ENCODE measurements at regions not wholly inside any gene's neighbourhood (a gene's known extent, or its start where the extent isn't known, plus 50 kb on each side); places are given as distances from the start of the nearest gene placed in this dataset.

DNA sequence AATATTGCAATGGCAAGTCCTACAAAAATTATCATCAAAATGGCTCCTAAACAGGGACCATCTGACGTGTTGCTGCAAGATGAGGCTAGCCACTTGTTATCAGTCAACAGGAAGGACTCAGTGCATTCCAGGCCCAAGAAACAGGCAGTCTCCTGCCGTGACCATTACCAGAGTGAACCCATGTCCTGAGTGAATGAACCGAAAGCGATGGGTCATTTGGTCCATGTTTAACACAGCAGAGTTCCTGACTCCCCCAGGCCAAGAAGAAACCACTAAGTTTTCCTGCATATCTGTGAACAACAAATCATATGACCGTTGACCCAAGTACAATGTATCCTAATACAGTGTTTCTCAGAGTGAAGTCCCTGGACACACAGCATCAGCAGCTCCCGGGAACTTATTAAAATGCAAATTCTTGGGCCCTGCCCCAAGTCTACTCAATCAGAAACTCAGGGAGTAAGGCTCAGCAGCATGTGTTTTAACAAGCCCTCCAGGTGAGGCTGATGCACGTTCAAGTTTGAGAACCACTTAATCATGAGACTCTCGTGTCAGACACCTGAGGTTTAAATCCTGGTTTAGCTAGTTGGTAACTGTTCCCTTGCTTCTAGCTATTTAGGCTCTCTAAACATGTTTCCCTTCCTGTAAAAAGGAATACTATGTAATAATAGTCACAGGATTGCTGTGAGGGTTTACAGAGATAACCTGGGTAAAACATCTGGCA, 429.4 kb upstream of the MAF start:
- no peak for DNase-seq

DNA sequence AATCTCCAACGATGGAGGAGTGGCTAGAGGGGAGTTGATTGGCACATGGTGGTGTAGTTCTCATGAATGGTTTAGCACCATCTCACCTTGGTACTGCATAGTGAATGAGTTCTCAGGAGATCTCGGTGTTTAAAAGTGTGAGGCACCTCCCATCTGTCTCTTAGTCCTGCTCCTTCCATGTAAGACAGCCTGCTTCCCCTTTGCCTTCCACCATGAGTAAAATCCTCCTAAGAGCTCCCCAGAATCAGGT, 428.8 kb upstream of the MAF start:
- no peak for DNase-seq

DNA sequence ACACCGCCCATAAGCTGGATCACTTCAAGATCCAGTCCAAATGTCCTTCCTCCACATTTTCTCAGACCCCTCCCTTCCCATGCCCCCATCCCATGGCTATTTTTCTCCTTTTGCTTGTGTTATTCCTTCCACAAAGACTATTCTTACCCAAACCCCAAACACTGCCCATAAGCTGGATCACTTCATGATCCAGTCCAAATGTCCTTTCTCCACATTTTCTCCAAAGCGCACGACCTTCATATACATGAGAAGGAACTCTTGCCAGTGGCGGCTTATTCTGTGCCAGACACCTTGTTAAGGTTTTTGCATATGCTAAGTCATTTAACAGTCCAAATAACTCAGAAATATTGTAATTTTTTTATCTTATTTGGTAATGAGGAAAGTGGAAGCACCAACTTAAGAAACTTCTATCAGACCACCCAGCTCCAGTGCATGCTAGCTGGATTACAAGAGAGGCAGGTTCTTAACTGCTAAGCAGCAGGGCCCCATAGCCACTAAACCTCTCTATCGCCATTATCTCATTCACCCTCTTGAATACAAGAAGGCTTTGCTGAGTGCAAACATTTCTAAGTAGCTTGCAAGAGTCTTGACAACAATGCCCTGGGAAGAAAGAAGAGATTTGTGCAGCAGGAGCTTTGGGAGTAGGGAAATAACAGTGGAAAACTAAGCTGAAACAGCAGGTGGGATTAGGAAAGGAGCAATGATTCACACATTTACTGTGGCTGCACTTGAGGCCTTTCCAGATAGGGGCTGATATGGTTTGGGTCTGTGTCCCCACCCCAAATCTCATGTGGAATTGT, 428.2 kb upstream of the MAF start:
- no peak for DNase-seq

DNA sequence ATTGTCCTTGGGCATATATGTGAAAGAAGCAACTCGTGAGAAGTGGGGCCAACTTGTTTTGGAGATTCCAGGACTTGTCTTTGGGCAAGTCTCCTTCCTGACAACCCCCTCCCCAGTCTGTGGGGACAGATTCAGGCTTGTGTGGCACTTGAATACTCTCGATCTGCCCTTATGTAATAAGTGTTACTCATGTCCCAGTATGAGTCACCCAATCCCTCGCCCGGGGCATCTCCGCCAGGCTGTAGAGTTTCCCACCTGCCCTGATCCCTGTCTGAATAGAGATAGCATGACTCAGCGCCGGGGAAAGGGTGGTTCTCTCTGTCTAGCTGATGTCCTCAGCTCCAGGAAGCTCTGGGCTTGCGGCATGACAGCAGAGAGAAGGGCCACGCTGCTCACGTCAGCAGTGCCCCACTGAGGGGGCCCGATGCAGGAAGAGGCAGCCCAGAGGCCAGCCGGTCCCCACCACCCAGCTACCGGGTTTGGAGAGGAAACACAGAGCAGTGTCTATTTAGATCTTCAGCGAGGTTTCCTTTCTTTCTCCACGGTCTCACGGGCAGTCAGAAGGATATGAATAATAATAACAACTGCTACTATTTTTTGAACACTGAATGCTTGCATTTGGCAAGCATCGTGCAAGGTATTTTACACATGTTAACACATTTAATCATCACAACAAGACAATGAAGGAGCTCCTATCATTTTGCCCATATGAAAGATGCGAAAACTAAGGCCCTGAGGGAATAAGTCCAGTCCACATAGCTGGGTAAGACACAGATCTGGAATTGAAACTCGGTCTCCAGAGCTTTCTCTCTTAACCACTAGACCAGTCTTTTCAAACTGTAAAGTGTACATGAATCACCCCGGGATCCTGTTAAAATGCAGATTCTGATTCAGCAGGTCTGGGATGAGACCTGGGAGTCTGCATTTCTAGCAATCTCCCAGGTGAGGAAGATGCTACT, 426.7 kb upstream of the MAF start:
- peak; percentile 1 for DNase-seq

DNA sequence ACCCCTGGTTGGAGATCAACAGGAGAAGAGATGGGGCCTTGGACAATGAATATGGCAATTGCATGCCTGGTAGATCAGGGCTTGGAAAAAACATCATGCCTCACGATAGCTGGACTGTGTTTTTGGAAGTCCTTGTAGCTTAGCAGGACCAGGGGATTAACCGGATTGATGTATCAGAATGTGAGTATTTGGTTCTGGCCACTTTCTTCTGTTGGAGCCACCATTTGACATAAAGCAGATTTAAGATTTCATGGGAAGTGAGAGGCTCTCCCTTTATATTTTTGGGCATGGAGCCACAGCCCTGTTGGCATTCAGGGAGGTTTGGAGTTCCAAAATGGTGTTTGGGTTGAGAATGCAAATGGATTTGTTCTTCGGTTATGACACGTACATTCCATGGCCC, 424.7 kb upstream of the MAF start:
- DNase-seq = no peak

DNA sequence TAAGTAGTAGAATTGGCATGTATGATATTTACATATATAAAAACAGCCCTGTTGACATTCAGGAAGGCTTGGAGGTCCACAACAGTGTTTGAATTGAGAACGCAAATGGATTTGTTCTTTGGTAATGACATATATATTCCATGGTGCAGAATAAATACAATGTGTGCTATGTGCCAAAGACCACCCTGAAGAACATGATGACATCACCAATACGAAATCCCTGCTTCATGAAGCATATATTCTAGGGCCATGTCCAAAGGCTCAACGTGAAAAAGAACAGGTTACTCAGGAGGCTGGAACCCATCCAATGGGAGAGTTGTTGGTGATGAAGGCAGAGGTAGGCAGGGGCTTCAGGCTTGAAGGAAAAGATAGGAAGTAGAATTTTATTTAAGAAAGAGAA, 423.9 kb upstream of the MAF start:
- no peak for DNase-seq

DNA sequence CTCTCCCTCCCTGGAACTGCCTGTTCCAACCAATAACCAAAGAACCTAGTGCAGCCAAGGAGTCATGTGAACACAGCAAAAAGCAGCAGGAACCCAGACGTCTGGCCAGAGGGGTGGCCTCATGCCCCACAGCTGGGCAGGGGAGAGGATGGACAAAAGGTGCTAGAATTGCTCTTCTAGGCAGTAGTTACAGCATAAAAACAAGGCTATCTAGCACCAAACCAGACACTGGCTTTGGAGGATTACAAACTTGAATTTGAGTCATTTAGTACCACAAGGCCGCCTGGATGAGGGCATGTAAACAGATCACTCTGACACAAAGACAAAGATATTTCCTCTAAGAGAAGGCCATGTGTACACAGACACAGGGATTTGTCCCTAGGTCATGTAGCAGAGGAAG, 423.3 kb upstream of the MAF start:
- DNase-seq = no peak

DNA sequence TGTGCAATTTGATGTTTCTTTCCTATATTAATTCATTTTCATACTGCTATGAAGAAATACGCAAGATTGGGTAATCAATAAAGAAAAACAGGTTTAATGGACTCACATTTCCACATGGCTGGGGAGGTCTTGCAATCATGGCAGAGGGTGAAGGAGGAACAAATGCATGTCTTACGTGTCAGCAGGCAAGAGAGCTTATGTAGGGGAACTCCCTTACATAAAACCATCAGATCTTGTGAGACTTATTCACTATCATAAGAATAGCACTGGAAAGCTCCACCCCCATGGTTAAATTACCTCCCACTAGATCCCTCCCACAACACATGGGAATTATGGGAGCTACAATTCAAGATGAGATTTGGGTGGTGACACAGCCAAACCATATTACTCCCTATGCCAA, 418.9 kb upstream of the MAF start:
- no peak for DNase-seq

DNA sequence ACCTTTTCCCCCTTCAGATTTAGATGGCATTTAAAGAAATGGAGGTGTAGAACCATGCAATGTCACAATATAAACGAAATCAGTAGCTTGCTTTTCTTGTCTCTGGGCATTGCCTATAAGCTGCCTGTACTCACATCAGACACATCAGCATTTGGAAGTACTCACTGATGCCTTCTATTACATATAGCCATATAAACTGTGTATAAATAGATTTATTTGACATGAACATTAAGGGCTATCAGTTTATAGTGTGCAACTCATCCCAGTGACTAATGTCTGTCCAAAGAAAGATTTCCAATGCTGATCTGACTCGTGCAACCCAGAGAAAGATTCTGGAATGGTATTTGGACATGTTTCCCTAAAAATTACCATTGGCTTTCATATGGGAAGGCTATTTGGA, 417.9 kb upstream of the MAF start:
- no peak for DNase-seq

DNA sequence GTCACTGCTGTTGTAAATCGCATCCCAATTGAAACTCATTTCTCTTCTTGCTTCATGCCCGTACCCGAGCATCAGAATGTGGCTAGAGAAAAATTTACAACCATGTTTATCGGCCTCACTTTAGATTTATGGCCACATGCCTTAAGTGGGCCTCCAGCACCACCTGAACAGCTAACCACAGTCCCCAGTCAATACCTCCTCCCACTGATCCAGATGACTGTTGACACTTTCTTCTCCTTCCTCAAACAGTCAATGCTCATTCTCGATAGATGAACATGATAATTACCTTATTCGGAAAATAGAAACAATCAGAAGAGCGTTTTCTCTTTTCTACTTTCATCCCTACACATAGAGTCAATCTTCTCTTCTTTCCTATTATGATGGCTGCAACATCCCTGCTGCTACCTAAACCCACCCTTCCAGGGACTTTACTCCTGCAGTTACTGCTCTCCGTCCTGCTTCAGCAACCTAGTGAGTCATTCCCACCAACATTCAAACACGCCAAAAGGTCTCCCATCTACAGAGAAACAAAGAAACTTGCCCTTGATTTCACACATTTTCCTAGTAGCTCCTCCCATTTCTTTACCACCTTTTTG, 416.3 kb upstream of the MAF start:
- no peak for DNase-seq

DNA sequence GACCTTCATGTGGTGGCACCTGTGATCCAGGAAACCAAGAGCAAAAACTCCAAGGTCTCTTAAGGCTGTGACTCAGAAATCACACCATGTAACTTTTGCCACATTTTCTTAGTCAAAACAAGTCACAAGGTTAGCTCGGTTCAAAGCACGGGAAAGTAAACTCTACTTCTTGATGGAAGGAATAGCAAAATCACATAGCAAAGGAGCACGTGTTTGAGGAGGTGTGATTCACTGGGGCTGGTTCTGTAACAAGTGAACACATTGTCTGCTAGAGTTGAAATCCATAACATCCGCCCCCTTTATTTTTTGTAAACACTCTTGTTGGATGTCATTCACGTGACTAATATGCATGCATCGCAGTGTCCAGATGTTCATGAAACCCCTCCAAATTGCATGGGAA, 415.0 kb upstream of the MAF start:
- no peak for DNase-seq

DNA sequence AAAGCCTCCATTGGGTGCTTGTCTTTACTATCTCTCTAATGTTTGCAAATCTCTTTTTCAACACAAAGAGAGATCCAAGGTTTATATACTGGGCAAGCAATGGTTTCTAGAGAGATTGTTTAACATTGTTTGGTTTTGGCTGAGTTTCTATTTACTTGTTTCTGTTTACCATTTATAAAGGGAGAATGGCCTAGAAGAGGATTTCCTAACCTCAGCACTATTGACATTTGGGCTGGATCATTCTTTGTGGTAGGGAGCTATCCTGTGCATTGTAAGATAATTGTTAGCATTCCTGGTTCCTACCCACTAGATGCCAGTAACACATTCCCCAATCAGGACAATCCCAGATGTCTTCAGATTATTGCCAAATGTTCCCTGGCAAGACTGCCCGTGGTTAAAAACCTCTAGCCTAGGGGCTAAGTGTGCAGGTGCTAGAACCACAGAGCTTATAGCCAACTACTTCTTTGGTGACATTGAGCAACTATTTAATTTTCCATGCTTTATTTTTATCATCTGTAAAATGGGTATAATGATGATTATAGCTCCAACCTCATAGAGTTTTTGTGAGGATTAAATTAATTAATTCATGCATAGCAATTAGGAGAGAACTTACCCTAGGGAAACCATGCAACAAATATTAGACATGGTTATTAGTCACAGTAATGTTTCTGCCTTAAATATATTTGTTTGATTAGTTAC, 413.9 kb upstream of the MAF start:
- DNase-seq = no peak

DNA sequence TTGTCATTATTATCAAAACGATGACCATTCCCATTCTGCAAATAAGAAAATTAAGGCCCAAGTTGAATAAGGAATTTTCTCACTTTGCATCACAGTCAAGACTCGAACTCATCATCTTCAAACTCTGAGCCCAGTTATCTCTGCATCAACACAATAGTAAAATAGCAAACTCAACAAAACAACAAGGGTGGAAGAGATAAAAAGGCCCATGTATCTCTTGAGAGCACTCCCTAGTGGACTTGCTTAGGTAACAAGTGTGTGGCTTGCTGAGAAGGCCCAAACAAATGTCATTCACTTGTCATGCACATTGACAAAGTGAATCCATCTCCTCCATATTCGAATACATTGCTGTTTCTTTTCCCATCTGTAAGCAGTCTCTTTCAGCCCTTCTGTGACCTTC, 412.0 kb upstream of the MAF start:
- no peak for DNase-seq

DNA sequence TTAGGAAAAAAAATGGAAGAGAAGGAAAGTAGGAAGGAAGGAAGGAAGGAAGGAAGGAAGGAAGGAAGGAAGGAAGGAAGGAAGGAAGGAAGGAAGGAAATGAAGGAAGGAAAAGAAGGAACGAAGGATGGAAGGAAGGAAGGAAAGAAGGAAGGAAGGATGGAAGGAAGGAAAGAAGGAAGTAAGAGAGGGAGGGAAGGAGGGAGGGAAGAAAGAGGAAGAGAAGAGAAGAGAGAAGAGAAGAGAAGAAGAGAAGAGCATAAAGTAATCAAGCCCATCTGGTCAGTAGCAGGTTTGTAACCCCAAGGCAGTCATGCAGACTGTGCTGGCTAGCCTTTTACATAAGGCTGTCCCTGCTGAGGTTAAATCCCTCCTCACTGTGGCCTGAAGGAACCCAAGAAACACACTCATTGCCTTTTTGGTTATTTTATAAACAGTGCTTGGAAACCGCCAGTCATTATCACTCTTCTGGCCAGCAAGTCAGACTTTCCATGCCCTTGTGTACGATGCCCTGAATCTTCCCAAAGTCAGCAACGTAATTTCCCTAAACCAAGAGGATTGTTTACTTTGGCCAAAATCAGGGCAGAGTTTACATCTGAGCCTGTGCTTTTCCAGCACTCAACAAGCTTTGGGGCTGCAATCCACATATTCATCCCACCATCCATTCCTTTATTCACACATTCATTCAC, 409.6 kb upstream of the MAF start:
- no peak for DNase-seq

DNA sequence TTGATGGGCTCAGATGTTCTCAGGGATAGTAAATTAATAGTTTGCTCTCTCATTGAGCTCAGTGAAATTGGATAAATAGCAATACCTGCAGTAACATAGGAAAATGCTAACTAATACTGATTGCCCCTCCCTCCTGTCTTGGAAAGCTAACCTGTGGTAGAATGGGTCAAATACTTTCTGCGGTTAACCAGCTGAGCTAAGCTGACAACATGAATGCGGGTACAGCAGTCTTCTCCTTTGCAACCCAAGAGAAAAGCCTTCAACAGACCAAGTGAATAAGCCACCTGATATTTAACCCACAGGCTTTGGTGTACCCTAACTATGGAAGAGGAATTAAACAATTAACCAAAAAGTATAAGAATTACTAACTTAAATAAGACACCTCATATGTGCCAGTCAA, 408.3 kb upstream of the MAF start:
- no peak for DNase-seq

DNA sequence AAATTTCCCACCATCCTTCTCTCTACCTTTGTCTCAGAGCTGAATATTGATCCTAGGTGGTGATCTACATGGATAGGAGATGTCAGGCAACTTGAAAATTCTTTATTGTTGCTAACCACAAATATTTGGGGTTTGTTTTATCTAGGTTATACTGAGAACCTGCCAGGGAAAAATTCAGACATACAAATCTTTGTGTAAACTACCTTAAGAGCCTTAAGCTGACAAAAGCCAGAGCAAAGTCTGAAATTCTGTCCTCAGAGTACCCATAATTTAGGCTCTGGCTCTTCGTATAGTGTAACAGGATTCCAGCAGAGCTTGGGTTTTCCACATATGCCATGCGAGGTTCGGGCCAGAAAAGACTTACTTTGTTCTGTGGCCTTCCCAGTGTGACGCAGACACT, 406.7 kb upstream of the MAF start:
- DNase-seq = no peak

DNA sequence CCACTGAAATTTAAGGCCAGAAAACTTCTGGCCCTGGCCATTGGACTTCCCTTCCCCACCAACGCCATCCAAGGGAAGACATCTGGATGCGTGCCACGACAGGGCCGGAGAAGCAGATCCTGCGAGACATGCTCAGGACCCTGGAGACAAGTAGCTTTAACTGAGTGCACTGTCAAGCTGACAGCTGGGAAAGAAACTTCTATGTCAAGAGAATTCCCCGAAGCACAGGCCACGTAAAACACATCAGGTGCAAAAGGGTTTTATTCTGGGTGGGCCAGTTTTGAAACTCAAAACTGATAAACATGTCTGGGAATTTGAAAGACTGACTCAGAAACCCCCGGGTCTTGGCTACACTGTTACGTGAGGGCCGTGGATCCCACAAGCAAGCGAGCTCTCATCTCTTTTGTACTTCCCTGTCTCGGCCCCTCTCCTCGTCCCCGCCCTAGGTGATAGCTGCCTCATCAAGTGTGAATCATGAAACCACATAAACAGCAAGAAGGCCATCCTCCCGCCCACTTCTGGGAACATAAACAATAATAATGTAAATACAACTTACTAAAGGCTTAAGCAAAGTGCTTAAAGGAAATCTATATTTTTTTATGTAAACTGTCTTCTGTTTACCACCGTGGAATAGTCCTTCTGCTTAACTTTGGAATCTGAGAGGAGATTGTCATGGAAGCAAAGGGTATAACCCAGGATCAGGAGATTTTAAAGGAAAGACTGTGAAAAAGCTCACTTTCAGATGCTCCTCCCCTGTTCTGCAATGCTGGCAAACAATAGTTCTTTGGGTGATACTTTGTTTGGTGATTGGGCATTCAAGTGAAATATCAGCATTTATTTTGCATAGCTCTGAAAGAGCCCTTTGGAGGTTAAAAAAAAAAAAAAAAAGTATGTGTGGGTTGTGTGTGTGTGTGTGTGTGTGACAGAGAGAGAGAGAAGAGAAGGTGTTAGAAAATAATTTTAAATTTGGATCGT, 406.0 kb upstream of the MAF start:
- no peak for DNase-seq

DNA sequence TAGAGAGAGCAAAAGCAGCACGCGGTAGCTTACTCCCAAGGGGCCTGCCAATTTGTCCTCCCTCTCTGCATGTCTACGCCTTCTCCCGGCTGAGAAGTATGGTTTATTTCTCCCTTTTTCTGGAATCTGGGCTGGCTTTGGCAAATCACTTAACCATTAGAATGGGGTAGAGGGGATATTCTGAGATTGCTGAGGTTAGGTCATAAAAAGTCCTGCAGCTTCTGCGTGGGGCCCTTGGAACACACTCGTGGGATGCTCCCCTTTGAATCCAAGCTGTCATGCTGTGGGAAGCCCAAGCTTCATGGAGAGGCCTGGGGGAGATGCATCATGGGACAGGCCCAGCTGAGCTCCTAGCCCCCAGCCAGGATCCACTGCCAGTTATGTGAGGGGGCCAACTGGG, 403.6 kb upstream of the MAF start:
- no peak for DNase-seq

DNA sequence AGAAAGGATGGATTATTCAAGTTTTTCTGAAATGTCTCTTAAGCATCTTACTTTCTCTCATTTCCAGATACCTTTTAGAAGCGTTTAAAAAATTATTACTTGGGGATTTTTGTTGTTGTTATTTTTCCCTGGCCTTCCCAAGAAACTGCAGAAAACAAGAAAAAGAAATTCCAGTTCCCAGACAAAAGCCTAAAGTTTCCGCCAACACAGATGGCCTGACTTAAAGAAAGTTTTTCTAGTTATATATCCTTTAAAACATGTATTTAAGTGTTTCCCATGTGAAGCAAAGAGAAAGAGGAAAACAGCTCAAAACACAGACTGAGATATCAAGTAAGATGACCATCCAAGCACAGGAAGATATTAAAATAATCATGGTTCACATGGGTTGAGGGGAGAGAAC, 401.7 kb upstream of the MAF start:
- no peak for DNase-seq

DNA sequence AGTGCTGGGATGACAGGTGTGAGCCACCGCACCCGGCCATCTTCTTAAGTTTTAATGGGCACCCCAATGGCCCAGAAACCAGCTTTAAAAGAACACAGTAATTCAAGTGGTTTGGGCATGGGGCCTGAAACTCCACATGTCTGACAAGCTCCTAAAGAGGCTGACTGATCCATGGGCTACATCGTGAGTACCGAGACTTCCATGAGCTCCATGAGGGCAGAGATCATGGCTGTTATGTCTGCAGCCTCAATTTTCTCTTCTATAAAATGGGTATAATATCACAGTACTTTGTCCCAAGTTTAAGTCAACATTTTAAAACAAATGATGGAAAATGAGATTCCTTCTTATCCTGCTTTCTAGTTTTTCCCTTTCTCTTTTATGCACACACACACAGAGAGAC, 397.6 kb upstream of the MAF start:
- DNase-seq = no peak

DNA sequence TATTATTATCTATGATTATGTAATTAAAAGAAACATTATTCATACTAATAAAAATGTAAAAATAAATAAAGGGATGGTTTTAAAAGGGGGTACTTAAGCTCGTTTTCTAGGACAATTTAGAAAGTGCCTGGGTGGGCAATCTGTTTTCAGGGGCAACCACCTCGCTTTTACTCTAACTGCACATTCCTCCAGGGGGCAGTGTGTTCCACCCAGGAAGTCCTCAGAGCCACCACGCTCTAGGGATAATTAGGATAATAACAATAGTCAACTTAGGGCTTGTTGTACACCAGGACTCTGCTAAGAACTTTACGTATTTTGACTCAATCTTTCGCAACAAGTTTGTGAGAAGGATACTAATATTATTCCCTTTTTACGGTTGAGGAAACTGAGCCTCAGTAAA, 396.7 kb upstream of the MAF start:
- no peak for DNase-seq
